Activated CD4-positive, alpha-beta memory T cell treated with anti-CD3 and anti-CD28 coated beads for 36 hours (primary cell): ENCODE measurements at regions not wholly inside any gene's neighbourhood (a gene's known extent, or its start where the extent isn't known, plus 50 kb on each side); places are given as distances from the start of the nearest gene placed in this dataset.

Source experiments
- CTCF ChIA-PET: fragments of 350-600 bp; sonication (Branson Sonifier 250); formaldehyde crosslinking; loops from one replicate; lab custom pipeline; 2021; ENCODE audit warnings: antibody characterized with exemption, inconsistent platforms; lab: Charles Lee
- POLR2A ChIA-PET: fragments of 350-600 bp; sonication (Branson Sonifier 250); formaldehyde crosslinking; loops from one replicate; lab custom pipeline; 2021; ENCODE audit warnings: antibody characterized with exemption; lab: Charles Lee
- DNase-seq: peaks from one replicate; pipeline ENCODE4 v3.0.0-alpha.2; 2020
- H3K27ac Mint-ChIP-seq: one replicate; pipeline ENCODE4 v1.8.0; 2021; ENCODE audit warnings: mixed read lengths
- H3K27me3 Mint-ChIP-seq: one replicate; pipeline ENCODE4 v1.8.0; 2021; ENCODE audit warnings: mixed read lengths
- H3K36me3 Mint-ChIP-seq: one replicate; pipeline ENCODE4 v1.8.0; 2021; ENCODE audit warnings: mixed read lengths
- H3K4me1 Mint-ChIP-seq: one replicate; pipeline ENCODE4 v1.8.0; 2021; ENCODE audit warnings: low read depth, mixed read lengths
- H3K4me3 Mint-ChIP-seq: one replicate; pipeline ENCODE4 v1.8.0; 2021; ENCODE audit warnings: mild to moderate bottlenecking, mixed read lengths
- H3K9me3 Mint-ChIP-seq: one replicate; pipeline ENCODE4 v1.8.0; 2021; ENCODE audit warnings: mixed read lengths
- intact Hi-C: fragments of 100-400 bp; cut with micrococcal nuclease; formaldehyde crosslinking; loops from one replicate; pipeline ENCODE4 v1.15.1; 2023

- H3K27ac Mint-ChIP-seq = no peak overlapping the region
- no peak for DNase-seq
- H3K4me1 Mint-ChIP-seq = no peaks in the 10 kb centered on the region
- ChIA-PET CTCF (no interaction called here), POLR2A (no interaction called here)
- intact Hi-C loops = no loop called here
- H3K4me3 Mint-ChIP-seq = no peak overlapping the region
- no peaks in the 10 kb centered on the region for H3K27me3 Mint-ChIP-seq
- peaks cover 7% of the 10 kb centered on the region for H3K9me3 Mint-ChIP-seq
- no peaks in the 10 kb centered on the region for H3K36me3 Mint-ChIP-seq
Observed at GRCh38 chr2:122750808-122751207, 995.4 kb downstream of the TSN start.

GRCh38 chr2:122753336-122753735, 997.9 kb downstream of the TSN start:
- CTCF ChIA-PET = no interaction called here
- Mint-ChIP-seq H3K4me3 (no peak overlapping the region), H3K27me3 (no peaks in the 10 kb centered on the region), H3K27ac (no peak overlapping the region), H3K4me1 (no peaks in the 10 kb centered on the region), H3K36me3 (no peaks in the 10 kb centered on the region), H3K9me3 (peaks cover 7% of the 10 kb centered on the region)
- intact Hi-C loops = no loop called here
- no peak for DNase-seq
- POLR2A ChIA-PET = no interaction called here

- Mint-ChIP-seq H3K36me3 (no peaks in the 10 kb centered on the region), H3K27ac (no peak overlapping the region), H3K4me3 (no peak overlapping the region), H3K4me1 (no peaks in the 10 kb centered on the region), H3K9me3 (peaks cover 7% of the 10 kb centered on the region), H3K27me3 (no peaks in the 10 kb centered on the region)
- ChIA-PET CTCF (no interaction called here), POLR2A (no interaction called here)
- DNase-seq = no peak
- intact Hi-C loops = no loop called here
Observed at GRCh38 chr2:122754561-122754960, 999.1 kb downstream of the TSN start.

- CTCF ChIA-PET = no interaction called here
- no peaks in the 10 kb centered on the region for H3K4me1 Mint-ChIP-seq
- DNase-seq = no peak
- H3K27me3 Mint-ChIP-seq = no peaks in the 10 kb centered on the region
- intact Hi-C loops = no loop called here
- POLR2A ChIA-PET = no interaction called here
- peaks cover 7% of the 10 kb centered on the region for H3K9me3 Mint-ChIP-seq
- H3K4me3 Mint-ChIP-seq = no peak overlapping the region
- no peaks in the 10 kb centered on the region for H3K36me3 Mint-ChIP-seq
- H3K27ac Mint-ChIP-seq = no peak overlapping the region
Observed at GRCh38 chr2:122755281-122755780, 999.9 kb downstream of the TSN start.

GRCh38 chr2:122758967-122759366, 1003.5 kb downstream of the TSN start:
- DNase-seq = no peak
- Mint-ChIP-seq H3K4me3 (no peak overlapping the region), H3K4me1 (no peaks in the 10 kb centered on the region), H3K27me3 (no peaks in the 10 kb centered on the region), H3K9me3 (peaks cover 17% of the 10 kb centered on the region), H3K27ac (no peak overlapping the region), H3K36me3 (no peaks in the 10 kb centered on the region)
- CTCF ChIA-PET = no interaction called here
- POLR2A ChIA-PET = no interaction called here
- intact Hi-C loops = no loop called here

GRCh38 chr2:122764014-122764413, 1008.6 kb downstream of the TSN start:
- ChIA-PET CTCF (no interaction called here), POLR2A (no interaction called here)
- H3K4me3 Mint-ChIP-seq = no peak overlapping the region
- H3K27me3 Mint-ChIP-seq = no peaks in the 10 kb centered on the region
- peaks cover 22% of the 10 kb centered on the region for H3K9me3 Mint-ChIP-seq
- intact Hi-C loops = no loop called here
- H3K27ac Mint-ChIP-seq = no peak overlapping the region
- no peaks in the 10 kb centered on the region for H3K36me3 Mint-ChIP-seq
- H3K4me1 Mint-ChIP-seq = no peaks in the 10 kb centered on the region
- DNase-seq = no peak

- peaks cover 21% of the 10 kb centered on the region for H3K9me3 Mint-ChIP-seq
- H3K36me3 Mint-ChIP-seq = no peaks in the 10 kb centered on the region
- H3K27ac Mint-ChIP-seq = no peak overlapping the region
- intact Hi-C loops = no loop called here
- no peak for DNase-seq
- H3K4me3 Mint-ChIP-seq = no peak overlapping the region
- H3K4me1 Mint-ChIP-seq = no peaks in the 10 kb centered on the region
- CTCF ChIA-PET = no interaction called here
- no peaks in the 10 kb centered on the region for H3K27me3 Mint-ChIP-seq
- POLR2A ChIA-PET = no interaction called here
Observed at GRCh38 chr2:122780251-122780650, 1024.8 kb downstream of the TSN start.

- POLR2A ChIA-PET = no interaction called here
- no peak overlapping the region for H3K27ac Mint-ChIP-seq
- H3K9me3 Mint-ChIP-seq = peaks cover 2% of the 10 kb centered on the region
- no peak for DNase-seq
- CTCF ChIA-PET = no interaction called here
- no peaks in the 10 kb centered on the region for H3K4me1 Mint-ChIP-seq
- intact Hi-C loops = no loop called here
- no peaks in the 10 kb centered on the region for H3K36me3 Mint-ChIP-seq
- H3K27me3 Mint-ChIP-seq = no peaks in the 10 kb centered on the region
- H3K4me3 Mint-ChIP-seq = no peak overlapping the region
Observed at GRCh38 chr2:122794100-122794499, 1038.6 kb downstream of the TSN start.

- intact Hi-C loops = no loop called here
- no peak overlapping the region for H3K4me3 Mint-ChIP-seq
- no peak for DNase-seq
- POLR2A ChIA-PET = no interaction called here
- H3K27me3 Mint-ChIP-seq = no peaks in the 10 kb centered on the region
- CTCF ChIA-PET = no interaction called here
- H3K36me3 Mint-ChIP-seq = no peaks in the 10 kb centered on the region
- H3K9me3 Mint-ChIP-seq = peaks cover 2% of the 10 kb centered on the region
- H3K4me1 Mint-ChIP-seq = no peaks in the 10 kb centered on the region
- no peak overlapping the region for H3K27ac Mint-ChIP-seq
Observed at GRCh38 chr2:122795763-122796162, 1040.3 kb downstream of the TSN start.

GRCh38 chr2:122799391-122799790, 1043.9 kb downstream of the TSN start:
- no peak overlapping the region for H3K27ac Mint-ChIP-seq
- DNase-seq = no peak
- H3K9me3 Mint-ChIP-seq = peaks cover 2% of the 10 kb centered on the region
- no peak overlapping the region for H3K4me3 Mint-ChIP-seq
- ChIA-PET POLR2A (no interaction called here), CTCF (no interaction called here)
- no peaks in the 10 kb centered on the region for H3K36me3 Mint-ChIP-seq
- no peaks in the 10 kb centered on the region for H3K27me3 Mint-ChIP-seq
- H3K4me1 Mint-ChIP-seq = no peaks in the 10 kb centered on the region
- intact Hi-C loops = no loop called here

GRCh38 chr2:122800781-122801180, 1045.3 kb downstream of the TSN start:
- no peak overlapping the region for H3K4me3 Mint-ChIP-seq
- no peaks in the 10 kb centered on the region for H3K27me3 Mint-ChIP-seq
- intact Hi-C loops = no loop called here
- no peaks in the 10 kb centered on the region for H3K4me1 Mint-ChIP-seq
- H3K27ac Mint-ChIP-seq = no peak overlapping the region
- peaks cover 2% of the 10 kb centered on the region for H3K9me3 Mint-ChIP-seq
- DNase-seq = no peak
- ChIA-PET POLR2A (no interaction called here), CTCF (no interaction called here)
- H3K36me3 Mint-ChIP-seq = no peaks in the 10 kb centered on the region

- H3K27me3 Mint-ChIP-seq = no peaks in the 10 kb centered on the region
- no peak for DNase-seq
- H3K4me1 Mint-ChIP-seq = no peaks in the 10 kb centered on the region
- ChIA-PET POLR2A (no interaction called here), CTCF (no interaction called here)
- peaks cover 12% of the 10 kb centered on the region for H3K9me3 Mint-ChIP-seq
- no peaks in the 10 kb centered on the region for H3K36me3 Mint-ChIP-seq
- intact Hi-C loops = no loop called here
- H3K4me3 Mint-ChIP-seq = no peak overlapping the region
- no peak overlapping the region for H3K27ac Mint-ChIP-seq
Observed at GRCh38 chr2:122804494-122804893, 1049.0 kb downstream of the TSN start.

GRCh38 chr2:122805346-122805745, 1049.9 kb downstream of the TSN start:
- intact Hi-C loops = no loop called here
- Mint-ChIP-seq H3K4me3 (no peak overlapping the region), H3K4me1 (no peaks in the 10 kb centered on the region), H3K27me3 (no peaks in the 10 kb centered on the region), H3K36me3 (no peaks in the 10 kb centered on the region), H3K9me3 (peaks cover 16% of the 10 kb centered on the region), H3K27ac (no peak overlapping the region)
- ChIA-PET POLR2A (no interaction called here), CTCF (no interaction called here)
- DNase-seq = no peak
